KG1 (cell line): ENCODE measurements at regions not wholly inside any gene's neighbourhood (a gene's known extent, or its start where the extent isn't known, plus 50 kb on each side); places are given as distances from the start of the nearest gene placed in this dataset.
"Not testable (repeated sequence)": the region's sequence is repeated elsewhere in the genome, so short reads cannot be mapped to it uniquely, and the experiment has no call there.

ENCODE experiments used
- DNase-seq: peaks from one replicate; lab custom pipeline; 2025; lab: John Stamatoyannopoulos, UW

DNA sequence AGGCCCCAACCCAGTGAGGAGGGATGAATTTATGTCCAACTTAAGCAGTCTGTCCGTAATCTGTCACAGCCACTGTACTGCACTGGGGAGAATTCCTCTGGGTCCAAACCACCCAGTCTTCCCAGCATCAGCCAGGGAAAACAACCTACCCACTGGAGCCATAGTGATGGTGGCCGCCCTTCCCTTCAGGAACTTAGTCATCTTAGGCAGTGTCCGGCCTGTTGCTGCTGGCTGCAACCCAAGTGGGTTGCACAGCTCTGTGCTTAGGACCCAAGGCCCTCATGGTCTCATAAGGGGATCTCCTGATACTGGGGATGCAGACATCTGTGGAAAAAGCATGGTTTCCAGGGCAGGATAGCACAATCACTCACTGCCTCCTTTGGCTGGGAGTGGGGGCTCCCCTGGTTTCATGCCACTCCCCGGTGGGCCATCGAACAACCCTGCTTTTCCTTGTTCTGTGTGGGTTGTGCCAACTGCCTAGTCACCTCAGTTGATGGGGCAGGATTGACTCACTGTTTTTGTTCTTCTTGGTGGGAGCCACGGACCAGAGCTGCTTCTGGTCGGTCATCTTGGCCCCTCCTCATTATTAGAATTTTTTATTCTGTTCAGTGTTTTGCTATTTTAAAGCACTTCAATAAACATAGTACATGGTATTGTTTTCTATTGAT lies 591.9 kb downstream of the DOK5 start:
- no peak for DNase-seq

DNA sequence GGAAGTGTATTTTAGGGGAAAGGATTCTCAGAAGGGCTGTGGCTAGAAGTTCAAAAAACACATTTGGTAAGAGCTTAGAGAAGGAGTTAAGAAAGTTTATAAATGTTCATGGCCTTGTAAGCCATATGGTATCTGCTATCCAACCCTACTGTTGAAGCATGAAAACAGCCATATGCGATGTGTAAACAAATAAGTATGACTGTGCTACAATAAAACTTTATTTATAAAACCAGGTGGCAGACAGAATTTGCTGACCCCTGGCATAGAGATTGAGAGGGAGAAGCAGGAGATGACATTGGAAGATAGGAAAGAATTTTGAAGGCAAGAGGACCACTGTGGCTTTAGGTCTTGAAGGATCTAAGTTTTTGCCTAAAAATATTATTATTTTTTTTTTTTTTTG lies 583.5 kb downstream of the DOK5 start:
- no peak for DNase-seq

GRCh38 chr20:55057779-55058415 lies 582.5 kb downstream of the DOK5 start:
- no peak for DNase-seq

GRCh38 chr20:55054453-55054852 lies 579.1 kb downstream of the DOK5 start:
- DNase-seq = no peak

- DNase-seq = no peak
Observed at GRCh38 chr20:55053389-55053788, 578.0 kb downstream of the DOK5 start.

DNA sequence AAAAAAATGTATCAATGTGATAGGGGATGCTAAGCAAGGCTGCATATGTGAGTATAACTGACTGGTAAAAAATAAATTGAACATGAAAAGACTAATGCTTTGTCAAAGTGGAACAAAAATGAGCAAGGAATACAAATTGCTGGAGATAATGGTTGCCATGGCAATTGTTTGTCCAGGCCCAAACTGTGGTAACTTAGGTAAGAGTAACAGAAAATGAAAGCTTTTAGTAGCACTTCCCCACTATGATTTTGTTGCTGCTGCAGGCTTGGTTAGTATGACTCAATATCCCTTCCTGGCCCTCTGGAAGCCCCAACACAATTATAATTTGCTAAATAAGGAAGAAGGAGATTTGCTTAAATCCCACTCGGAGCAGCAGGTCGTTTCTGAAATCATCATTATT lies 577.1 kb downstream of the DOK5 start:
- DNase-seq = no peak

GRCh38 chr20:55038684-55039083 lies 563.3 kb downstream of the DOK5 start:
- DNase-seq = no peak

GRCh38 chr20:55031971-55032370 lies 556.6 kb downstream of the DOK5 start:
- DNase-seq = no peak

DNA sequence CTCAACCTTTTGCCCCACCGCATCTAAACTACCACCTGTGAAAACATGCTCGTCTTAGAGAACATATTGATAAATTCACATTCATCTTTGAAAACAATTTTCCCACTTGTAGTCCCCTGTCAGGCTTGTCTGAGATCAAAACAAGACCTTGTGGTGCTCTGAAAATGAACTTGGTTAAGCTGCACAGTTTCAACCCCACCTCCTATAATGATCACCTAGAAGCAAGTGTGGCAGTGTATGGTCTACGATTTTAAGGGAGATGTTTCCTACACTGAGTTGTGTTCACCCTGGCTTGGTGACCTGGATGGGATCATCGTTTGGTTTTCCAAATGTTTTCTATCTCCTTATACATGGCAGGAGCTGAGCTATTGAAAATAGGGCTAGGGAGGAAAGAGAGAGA lies 539.4 kb downstream of the DOK5 start:
- DNase-seq = no peak

- no peak for DNase-seq
Observed at GRCh38 chr20:55010761-55011160, 535.4 kb downstream of the DOK5 start.

GRCh38 chr20:55009066-55009465 lies 533.7 kb downstream of the DOK5 start:
- no peak for DNase-seq

GRCh38 chr20:55004044-55004443 lies 528.7 kb downstream of the DOK5 start:
- DNase-seq = no peak

DNA sequence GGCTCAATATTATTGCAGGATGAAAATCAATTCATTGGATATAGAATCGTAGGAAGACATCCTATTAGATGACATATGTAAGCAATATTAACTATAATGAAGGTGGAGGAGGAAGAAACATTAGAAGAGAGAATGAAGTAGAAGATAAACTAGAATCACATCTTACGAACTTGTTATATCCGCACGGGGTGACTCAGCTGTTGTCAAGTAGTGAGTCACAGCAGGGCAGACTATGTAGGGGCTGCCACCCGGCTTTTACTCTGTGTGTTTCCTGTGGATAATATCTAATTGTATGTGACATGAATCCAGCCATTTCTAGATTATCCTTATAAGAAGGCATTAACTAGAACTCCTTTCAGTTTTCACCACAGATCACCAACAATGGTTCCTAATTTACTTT lies 520.2 kb downstream of the DOK5 start:
- DNase-seq = no peak

- no peak for DNase-seq
Observed at GRCh38 chr20:54995011-54995410, 519.6 kb downstream of the DOK5 start.

DNA sequence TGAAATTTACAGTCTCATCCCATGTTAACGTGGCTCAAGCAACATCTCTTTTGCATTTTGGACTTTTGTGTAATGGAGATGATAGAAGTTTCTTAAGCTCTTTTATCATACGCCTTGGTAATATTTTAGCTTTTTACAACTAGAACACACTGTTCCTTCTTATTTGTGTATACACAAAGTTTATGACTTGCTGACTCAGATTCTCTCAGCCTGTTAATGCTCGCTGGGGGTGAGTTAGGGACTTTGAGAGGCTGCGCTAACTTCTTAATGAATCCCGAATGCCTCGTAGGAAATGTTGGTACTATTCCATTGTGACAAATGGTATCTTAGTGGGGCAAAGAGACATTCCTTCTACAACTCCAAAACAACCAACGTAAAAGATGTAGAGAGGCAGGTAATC lies 509.7 kb downstream of the DOK5 start:
- DNase-seq = no peak

- DNase-seq = no peak
Observed at GRCh38 chr20:54984104-54984448, 508.7 kb downstream of the DOK5 start.

GRCh38 chr20:54983394-54984103 lies 508.2 kb downstream of the DOK5 start:
- DNase-seq = not testable (repeated sequence)

DNA sequence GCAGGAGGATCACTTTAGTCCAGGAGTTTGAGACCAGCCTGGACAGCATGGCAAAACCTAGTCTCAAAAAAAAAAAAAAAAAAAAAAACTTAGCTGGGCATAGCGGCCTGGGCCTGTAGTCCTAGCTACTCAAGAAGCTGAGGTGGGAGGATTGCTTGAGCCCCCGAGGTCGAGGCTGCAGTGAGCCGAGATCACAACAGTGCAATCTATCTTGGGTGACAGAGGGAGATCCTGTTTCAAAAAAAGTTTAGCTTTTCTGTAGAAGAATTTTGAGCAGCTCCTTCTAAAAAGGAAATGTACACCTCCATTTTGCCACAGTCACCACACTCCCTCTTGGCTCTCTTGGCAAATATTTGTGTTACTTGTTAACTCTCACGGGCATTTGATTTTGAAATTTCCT lies 505.8 kb downstream of the DOK5 start:
- no peak for DNase-seq

DNA sequence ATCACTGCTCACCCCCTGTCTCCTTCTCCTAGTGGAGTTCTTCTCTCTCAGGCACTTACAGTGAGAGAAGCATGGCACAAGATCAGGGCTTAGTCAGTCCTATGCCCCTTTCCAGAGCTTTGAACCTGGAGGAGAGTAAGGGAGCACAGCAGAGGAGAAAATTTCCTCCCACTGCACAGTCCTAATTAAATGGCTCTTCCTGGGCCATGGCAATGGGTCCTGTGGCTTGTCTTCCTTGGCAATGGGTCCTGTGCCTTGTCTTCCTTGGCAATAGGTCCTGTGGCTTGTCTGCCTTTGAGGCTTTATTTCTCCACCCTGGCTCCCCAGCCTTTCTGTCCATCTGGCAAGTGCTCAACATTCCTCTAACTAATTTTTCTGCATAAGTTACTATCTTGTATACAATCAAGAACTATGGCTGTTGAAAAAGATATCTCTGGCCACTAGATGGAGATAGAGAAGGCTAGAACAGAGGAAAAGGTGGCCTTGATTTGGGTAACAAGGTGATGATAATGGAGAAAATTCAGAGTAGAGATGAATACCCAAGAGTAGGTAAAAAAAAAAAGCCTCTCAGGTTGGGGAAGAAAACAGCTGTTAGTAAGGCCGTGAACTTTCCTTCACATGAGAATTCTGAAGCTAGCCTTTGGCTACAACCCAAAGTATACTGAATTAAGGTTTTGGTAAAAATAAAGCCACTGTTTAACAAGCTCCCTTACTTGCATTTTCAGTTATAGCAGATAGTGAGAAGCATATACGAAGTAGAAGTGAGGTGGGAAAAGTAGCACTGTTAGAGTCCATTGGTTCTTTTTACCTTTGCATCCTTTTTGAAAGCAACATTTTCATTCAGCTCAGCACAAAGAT lies 504.9 kb downstream of the DOK5 start:
- DNase-seq = no peak

GRCh38 chr20:54950304-54950703 lies 474.9 kb downstream of the DOK5 start:
- DNase-seq = no peak

GRCh38 chr20:54941666-54942065 lies 466.3 kb downstream of the DOK5 start:
- no peak for DNase-seq

GRCh38 chr20:54940522-54940921 lies 465.1 kb downstream of the DOK5 start:
- no peak for DNase-seq

DNA sequence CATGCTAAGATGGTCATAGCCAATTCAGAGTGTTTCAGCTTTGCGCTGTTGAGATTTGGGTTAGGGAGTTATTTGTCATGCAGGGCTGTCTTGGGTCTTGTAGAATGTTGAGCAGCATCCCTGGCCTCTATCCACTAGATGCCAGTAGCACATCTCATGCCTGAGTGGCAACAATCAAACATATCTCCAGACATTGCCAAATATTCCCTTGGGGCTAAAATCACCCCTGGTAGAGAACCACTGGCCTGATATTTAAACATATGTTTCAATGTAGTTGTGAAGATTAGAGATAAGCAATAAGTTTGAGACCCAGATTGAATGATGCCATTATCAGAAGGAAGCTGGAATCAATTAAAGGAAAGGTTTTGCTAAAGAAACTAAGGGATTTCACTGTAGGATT lies 463.3 kb downstream of the DOK5 start:
- no peak for DNase-seq
